ENCODE measurements at regions not wholly inside any gene's neighbourhood (a gene's known extent, or its start where the extent isn't known, plus 50 kb on each side); places are given as distances from the start of the nearest gene placed in this dataset.
"Not testable (repeated sequence)": the region's sequence is repeated elsewhere in the genome, so short reads cannot be mapped to it uniquely, and the experiment has no call there.

DNA sequence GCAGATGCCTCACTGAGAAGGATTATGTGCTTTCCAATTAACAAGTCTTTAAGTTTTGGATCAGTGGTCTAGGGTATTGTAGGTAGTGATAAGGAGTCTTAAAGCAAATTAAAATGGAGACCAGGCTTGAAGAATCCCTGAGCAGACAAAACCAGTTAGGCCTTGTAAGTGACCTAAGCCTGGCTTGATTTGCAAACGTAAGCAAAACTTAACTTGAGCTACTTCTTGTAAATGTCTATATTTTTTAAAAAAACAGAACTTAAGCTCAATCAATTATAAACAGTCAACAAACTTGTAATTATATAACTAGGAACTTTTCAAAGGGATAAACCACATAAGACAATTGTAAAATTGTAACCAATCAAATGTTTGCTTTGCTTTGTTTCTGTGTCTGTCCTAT lies 72.7 kb upstream of the NALF2 start:
- Mint-ChIP-seq H3K4me3 (no peak overlapping the region), H3K27me3 (peaks cover 8% of the 10 kb centered on the region), H3K36me3 (no peaks in the 10 kb centered on the region), H3K4me1 (no peaks in the 10 kb centered on the region), H3K27ac (no peak overlapping the region), H3K9me3 (no peaks in the 10 kb centered on the region)
- no peak for ATAC-seq (ENCODE audit: low read depth)
- DNase-seq (ENCODE audit: low spot score in 2 of 2): no peak

DNA sequence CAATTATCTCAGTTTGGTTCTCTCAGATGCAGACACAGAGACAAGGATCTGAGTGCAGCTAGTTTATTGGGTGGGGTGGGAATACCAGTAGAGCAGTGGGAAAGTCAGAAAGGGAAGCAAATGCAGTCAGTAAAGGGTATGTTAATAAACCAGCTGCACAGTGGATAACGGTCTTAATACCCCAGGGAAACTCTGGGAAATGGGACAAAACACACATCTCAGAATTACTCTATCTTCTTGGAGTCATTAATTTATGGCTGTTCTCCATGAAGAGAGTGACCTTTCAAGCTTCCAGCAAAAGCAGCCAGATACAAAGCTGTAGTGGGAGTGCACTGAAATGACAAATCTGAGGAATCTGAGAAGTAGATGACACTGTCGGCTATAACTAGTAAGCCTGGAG lies 73.3 kb upstream of the NALF2 start:
- no peak overlapping the region for H3K27ac Mint-ChIP-seq
- H3K9me3 Mint-ChIP-seq: no peaks in the 10 kb centered on the region
- peaks cover 8% of the 10 kb centered on the region for H3K27me3 Mint-ChIP-seq
- H3K4me1 Mint-ChIP-seq: no peaks in the 10 kb centered on the region
- no peak overlapping the region for H3K4me3 Mint-ChIP-seq
- no peaks in the 10 kb centered on the region for H3K36me3 Mint-ChIP-seq
- DNase-seq (ENCODE audit: low spot score in 2 of 2) (no peak), ATAC-seq (ENCODE audit: low read depth) (no peak)

DNA sequence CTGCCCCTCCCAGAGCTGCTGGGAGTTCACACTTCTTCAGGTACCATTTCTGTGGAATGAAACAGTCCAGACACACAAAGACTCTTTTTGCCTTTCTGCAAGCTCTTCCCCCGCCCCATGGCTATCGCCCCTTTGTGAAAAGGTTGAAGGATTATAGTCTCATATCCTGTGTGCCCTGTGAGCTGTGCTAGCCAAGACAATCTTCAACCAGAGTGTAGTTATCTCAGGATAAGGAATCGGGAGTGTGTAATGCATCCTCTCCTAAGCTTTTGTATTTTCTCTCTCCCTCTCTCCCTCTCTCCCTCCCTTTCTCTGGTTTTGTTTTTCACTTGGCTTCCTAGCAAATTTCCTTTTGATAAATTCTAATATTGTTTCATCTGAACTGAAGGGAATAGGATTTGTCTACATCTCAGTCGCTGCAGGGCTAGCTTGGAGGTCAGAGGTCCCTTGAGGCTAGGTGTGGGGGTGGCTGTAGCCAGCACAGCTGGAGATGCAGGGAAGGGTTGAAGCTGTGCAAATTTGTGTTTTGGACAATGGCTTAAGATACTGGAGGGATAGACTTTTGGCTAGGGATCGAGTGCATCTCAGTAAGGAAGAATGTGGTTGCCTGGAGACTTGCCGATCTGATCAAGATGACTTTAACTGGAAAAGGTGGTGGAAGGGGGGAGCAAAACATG lies 74.6 kb upstream of the NALF2 start:
- DNase-seq (ENCODE audit: low spot score in 2 of 2) (no peak), ATAC-seq (ENCODE audit: low read depth) (no peak)
- Mint-ChIP-seq H3K36me3 (no peaks in the 10 kb centered on the region), H3K4me3 (no peak overlapping the region), H3K9me3 (no peaks in the 10 kb centered on the region), H3K27ac (no peak overlapping the region), H3K4me1 (no peaks in the 10 kb centered on the region), H3K27me3 (peaks cover 10% of the 10 kb centered on the region)

DNA sequence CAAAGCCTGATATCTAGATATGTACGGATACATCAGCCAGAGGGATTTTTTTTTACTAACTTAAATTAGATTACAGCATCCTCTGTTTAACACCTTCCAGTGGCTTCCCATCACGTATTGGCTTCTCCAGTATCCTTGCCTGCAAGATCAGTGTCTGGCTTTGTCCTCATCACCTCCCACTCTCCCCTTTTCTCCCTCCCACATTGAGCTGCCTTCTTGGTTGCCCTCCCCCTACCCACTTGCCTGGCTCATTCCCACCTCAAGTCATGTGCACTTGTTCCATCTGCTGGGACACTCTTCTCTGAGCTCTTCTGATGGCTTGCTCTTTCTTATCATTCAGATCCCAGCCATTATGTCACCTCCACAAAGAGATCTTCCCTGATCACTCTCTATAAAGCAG lies 75.9 kb upstream of the NALF2 start:
- no peaks in the 10 kb centered on the region for H3K36me3 Mint-ChIP-seq
- H3K4me3 Mint-ChIP-seq: no peak overlapping the region
- DNase-seq (ENCODE audit: low spot score in 2 of 2): no peak
- H3K4me1 Mint-ChIP-seq: no peaks in the 10 kb centered on the region
- no peak for ATAC-seq (ENCODE audit: low read depth)
- no peak overlapping the region for H3K27ac Mint-ChIP-seq
- peaks cover 10% of the 10 kb centered on the region for H3K27me3 Mint-ChIP-seq
- H3K9me3 Mint-ChIP-seq: peaks cover 1% of the 10 kb centered on the region

DNA sequence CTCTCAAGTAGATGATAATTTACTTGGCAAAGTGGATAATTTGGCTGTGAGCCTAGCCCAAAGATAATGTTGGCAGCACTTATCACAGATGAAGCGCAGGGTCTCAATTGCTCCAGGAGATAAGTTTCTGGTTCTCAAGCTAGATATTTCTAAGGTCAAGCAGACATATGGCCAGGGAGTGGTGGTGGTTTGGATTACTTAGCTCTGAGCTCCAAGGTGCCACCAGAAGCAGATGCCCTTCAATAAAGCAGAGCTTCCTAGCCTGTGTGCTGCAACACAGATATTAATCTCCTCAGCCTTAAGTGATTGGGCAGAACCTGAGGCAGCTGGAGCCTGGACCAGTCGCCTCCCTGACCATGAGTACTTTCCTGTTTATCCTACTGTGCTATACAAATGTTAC lies 79.2 kb upstream of the NALF2 start:
- H3K27me3 Mint-ChIP-seq: peaks cover 10% of the 10 kb centered on the region
- DNase-seq (ENCODE audit: low spot score in 2 of 2): no peak
- no peak overlapping the region for H3K27ac Mint-ChIP-seq
- H3K36me3 Mint-ChIP-seq: no peaks in the 10 kb centered on the region
- no peaks in the 10 kb centered on the region for H3K4me1 Mint-ChIP-seq
- H3K9me3 Mint-ChIP-seq: peaks cover 1% of the 10 kb centered on the region
- no peak for ATAC-seq (ENCODE audit: low read depth)
- no peak overlapping the region for H3K4me3 Mint-ChIP-seq

DNA sequence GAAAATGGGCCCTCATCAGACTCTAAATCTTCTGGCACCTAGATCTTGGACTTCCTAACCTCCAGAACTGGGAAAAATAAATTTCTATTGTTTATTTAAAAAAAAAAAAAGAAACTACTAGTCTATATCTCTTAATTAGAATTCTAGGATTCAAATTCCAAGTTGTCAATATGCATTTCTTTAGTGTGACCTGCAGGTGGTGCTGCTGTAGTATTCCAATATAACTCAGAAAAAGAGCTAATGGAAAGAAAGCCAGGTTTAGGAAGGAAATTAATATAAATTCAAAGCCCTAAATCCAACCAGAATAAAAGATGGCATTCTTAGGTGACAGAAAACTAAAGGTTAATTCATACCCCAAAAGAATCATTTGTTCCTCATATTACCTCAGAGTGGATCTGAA lies 80.0 kb upstream of the NALF2 start:
- H3K36me3 Mint-ChIP-seq: no peaks in the 10 kb centered on the region
- peaks cover 1% of the 10 kb centered on the region for H3K9me3 Mint-ChIP-seq
- H3K4me1 Mint-ChIP-seq: no peaks in the 10 kb centered on the region
- no peak for DNase-seq (ENCODE audit: low spot score in 2 of 2)
- H3K4me3 Mint-ChIP-seq: no peak overlapping the region
- H3K27me3 Mint-ChIP-seq: peaks cover 10% of the 10 kb centered on the region
- ATAC-seq (ENCODE audit: low read depth): no peak
- H3K27ac Mint-ChIP-seq: no peak overlapping the region

DNA sequence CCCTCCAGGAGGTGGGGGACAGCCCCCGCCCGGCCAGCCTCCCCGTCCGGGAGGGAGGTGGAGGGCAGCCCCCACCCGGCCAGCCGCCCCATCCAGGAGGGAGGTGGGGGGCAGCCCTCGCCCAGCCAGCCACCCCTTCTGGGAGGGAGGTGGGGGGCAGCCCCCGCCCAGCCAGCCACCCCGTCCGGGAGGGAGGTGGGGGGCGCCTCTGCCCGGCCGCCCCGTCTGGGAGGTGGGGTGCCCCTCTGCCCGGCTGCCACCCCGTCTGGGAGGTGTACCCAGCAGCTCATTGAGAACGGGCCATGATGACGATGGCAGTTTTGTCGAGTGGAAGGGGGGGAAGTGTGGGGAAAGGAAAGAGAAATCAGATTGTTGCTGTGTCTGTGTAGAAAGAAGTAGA lies 81.9 kb upstream of the NALF2 start:
- H3K27ac Mint-ChIP-seq; H3K4me3 Mint-ChIP-seq; H3K36me3 Mint-ChIP-seq; H3K27me3 Mint-ChIP-seq; H3K4me1 Mint-ChIP-seq; H3K9me3 Mint-ChIP-seq; ATAC-seq (ENCODE audit: low read depth); DNase-seq (ENCODE audit: low spot score in 2 of 2): not testable (repeated sequence)

DNA sequence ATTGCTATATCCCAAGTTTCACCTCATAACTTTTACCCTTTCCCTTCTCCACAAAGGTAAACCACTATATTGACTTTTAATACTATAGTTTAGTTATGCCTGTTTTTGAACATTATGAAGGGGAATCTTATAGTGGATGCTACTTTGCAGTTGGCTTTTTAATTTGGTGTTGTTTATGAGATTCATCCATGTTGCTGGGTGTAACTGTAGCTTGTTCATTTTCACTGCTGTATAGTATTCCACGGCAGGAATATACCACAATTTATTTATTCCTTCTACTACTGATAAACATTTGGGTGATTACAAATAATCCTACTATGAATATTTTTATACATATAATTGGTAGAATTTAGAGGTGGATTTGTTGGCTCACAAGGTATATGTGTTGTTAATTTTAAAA lies 88.4 kb upstream of the NALF2 start:
- no peaks in the 10 kb centered on the region for H3K27me3 Mint-ChIP-seq
- H3K36me3 Mint-ChIP-seq: peaks cover 3% of the 10 kb centered on the region
- no peaks in the 10 kb centered on the region for H3K4me1 Mint-ChIP-seq
- H3K27ac Mint-ChIP-seq: no peak overlapping the region
- H3K4me3 Mint-ChIP-seq: no peak overlapping the region
- no peak for DNase-seq (ENCODE audit: low spot score in 2 of 2)
- no peak for ATAC-seq (ENCODE audit: low read depth)
- peaks cover 5% of the 10 kb centered on the region for H3K9me3 Mint-ChIP-seq

DNA sequence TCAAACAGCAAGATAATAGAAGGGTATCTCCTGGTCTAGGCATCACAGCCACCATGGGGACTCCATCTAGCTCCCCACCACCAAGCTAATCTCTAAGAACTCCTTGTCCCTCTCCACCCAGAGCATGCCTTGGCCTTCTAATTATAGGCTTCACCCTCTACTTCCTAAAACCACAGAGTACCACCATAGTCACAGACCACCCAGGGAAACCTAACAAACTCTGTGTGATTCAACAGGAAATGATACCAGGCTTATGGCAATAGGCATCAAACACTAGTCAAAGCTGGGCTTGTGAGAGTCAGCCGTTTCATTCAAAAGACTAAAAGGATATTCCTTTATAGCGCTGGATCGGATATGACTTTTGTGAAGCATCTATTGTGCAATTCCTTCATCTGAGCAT lies 91.5 kb upstream of the NALF2 start:
- Mint-ChIP-seq H3K36me3 (peaks cover 3% of the 10 kb centered on the region), H3K4me1 (no peaks in the 10 kb centered on the region), H3K27ac (no peak overlapping the region), H3K27me3 (no peaks in the 10 kb centered on the region), H3K4me3 (no peak overlapping the region), H3K9me3 (peaks cover 3% of the 10 kb centered on the region)
- no peak for ATAC-seq (ENCODE audit: low read depth)
- no peak for DNase-seq (ENCODE audit: low spot score in 2 of 2)

DNA sequence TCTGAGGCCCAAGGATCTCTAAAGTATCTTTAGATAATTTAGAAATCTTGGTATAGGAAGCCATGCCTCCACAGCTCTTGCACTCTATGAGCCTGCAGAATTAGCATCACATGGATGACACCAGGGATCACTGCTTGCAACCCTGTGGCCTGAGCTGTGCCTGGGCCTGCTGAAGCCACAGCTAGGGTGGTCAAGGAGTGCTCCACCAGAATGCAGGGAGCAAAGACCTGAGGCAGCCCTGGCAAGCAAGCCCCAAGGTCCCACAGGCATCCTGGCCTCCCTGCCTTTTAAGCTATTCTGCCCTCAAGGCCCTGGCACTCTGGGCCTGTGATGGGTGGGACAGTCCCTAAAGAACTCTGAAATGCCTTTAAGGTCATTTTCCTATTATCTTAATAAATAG lies 105.2 kb upstream of the NALF2 start:
- Mint-ChIP-seq H3K27me3 (peaks cover 2% of the 10 kb centered on the region), H3K27ac (no peak overlapping the region), H3K36me3 (no peaks in the 10 kb centered on the region), H3K4me3 (no peak overlapping the region), H3K9me3 (no peaks in the 10 kb centered on the region), H3K4me1 (no peaks in the 10 kb centered on the region)
- DNase-seq (ENCODE audit: low spot score in 2 of 2) (no peak), ATAC-seq (ENCODE audit: low read depth) (no peak)

DNA sequence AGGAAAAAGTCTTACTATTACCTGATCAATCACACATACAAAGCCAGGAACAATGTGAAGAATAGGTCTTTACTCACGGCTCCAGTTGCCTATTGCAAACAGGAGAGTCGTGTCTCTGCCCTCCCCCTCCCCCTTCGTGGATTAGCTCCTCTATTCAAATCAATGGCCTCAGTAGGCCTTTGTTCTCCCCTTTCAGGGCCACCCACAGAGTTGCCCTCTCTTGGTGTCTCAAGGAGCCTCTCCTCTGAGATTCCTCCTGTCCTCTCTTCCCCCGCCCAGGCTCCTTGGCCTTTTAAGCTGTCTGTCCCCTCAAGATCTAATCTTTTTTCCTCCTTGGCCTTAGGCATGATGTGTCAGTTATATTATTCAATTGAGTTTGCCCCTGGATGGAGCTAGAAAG lies 107.2 kb upstream of the NALF2 start:
- DNase-seq (ENCODE audit: low spot score in 2 of 2) (no peak), ATAC-seq (ENCODE audit: low read depth) (no peak)
- Mint-ChIP-seq H3K27me3 (peaks cover 2% of the 10 kb centered on the region), H3K27ac (no peak overlapping the region), H3K4me1 (no peaks in the 10 kb centered on the region), H3K36me3 (no peaks in the 10 kb centered on the region), H3K9me3 (no peaks in the 10 kb centered on the region), H3K4me3 (no peak overlapping the region)

DNA sequence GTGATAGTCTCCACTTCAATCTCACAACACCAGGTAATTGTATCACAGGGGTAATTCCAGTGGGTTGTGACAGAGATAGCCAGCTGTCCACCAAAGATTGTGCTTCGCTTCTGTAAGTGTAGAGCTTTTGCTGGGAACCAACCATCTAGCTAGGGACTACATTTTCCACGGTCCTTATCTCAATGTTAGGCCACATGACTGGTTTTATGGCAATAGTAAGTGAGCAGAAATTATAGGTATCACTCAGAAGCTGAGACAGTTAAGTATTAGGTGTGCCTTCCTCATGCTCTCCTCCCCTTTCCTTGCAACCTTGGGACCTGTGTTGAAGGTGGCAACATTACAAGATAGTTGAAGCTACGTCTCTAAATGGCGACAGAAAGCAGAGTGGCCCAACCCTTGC lies 108.8 kb upstream of the NALF2 start:
- Mint-ChIP-seq H3K4me3 (no peak overlapping the region), H3K27me3 (peaks cover 4% of the 10 kb centered on the region), H3K4me1 (no peaks in the 10 kb centered on the region), H3K27ac (no peak overlapping the region), H3K36me3 (no peaks in the 10 kb centered on the region), H3K9me3 (no peaks in the 10 kb centered on the region)
- ATAC-seq (ENCODE audit: low read depth): no peak
- no peak for DNase-seq (ENCODE audit: low spot score in 2 of 2)

DNA sequence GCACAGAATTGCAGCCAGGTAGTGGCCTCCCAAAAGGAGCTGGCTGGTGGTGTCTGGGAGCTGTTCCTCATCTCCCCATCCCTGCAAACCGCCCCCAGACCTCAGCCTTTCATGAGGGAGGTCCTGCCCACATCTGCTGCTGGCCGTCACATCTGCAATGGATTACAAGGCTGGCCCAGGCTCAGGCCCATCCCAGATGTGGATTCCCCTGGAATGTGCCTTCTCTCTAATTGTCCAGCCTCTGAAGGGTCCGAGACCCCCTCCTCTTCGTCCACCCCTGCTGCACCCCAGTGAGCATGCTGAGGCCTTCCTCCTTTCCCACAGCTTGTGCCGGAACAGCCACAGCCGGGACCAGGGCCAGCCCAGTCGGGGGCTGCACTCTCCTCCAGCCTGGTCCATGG lies 115.0 kb upstream of the NALF2 start:
- Mint-ChIP-seq H3K9me3 (no peaks in the 10 kb centered on the region), H3K27me3 (peaks cover 5% of the 10 kb centered on the region), H3K4me1 (no peaks in the 10 kb centered on the region), H3K27ac (no peak overlapping the region), H3K36me3 (no peaks in the 10 kb centered on the region), H3K4me3 (no peak overlapping the region)
- DNase-seq (ENCODE audit: low spot score in 2 of 2) (no peak), ATAC-seq (ENCODE audit: low read depth) (no peak)

DNA sequence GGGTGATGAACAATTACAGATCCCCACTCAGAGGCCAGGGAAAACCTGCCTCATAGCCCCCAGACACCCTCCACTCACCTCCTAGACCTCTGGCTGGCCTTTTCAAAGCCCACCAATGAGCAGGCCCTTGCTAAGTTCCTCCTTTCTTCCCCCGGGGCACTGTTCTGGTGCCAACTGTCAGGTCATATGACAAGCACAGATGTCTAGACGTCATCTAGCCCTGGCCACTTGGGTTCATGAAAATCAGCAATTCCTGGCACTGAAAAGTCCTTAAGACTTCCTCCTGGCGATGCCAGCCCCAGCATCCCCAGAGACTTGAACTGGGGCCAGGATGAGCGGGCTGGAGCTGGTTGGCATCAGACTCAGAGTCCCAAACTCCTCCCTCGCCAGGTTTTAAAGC lies 115.6 kb upstream of the NALF2 start:
- H3K36me3 Mint-ChIP-seq: no peaks in the 10 kb centered on the region
- peaks cover 5% of the 10 kb centered on the region for H3K27me3 Mint-ChIP-seq
- DNase-seq (ENCODE audit: low spot score in 2 of 2) (no peak), ATAC-seq (ENCODE audit: low read depth) (no peak)
- H3K4me1 Mint-ChIP-seq: no peaks in the 10 kb centered on the region
- H3K27ac Mint-ChIP-seq: no peak overlapping the region
- no peaks in the 10 kb centered on the region for H3K9me3 Mint-ChIP-seq
- H3K4me3 Mint-ChIP-seq: no peak overlapping the region

DNA sequence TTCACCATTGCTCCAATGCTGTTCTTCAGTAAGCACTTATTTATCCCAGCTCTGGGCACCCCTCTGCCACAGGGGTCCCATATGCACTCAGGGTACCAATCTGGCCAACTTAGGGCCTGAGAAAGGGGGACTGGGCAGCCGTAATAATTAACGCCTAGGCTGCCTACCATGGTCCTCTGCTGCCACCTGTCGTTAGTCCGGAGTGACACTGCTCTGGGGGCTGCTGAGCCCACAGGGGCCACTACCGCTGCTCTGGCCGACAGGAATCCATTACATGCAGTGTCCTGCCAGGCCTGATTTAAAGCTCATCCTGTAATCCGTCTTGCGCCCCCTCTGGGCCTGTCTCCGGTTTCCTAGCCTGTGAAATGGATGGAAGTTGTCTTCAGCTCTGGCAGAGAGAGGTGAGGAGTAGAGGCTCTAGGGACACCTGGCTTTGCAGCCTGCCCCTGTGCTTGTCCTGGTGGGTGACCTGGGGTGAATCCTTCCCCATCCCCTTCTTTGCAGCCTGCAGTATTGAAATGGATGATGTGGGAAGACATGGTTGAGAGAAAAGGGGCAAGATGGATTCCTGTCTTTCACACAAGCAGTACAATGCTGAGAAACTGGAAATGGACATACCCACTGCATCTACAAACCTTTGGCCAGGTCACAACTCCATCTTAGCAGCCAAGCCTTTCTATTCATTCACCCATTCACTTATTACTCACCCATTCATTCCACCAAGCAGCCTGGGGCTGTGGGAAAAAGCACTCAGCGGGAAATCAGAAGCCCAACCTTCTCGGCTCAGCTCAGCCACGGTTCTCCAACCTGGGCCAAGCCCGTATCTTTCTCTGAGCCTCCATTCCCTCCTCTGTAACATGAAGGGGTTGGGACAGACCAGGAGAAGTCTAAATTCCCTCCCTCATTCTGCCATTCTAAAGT lies 116.3 kb upstream of the NALF2 start:
- Mint-ChIP-seq H3K9me3 (no peaks in the 10 kb centered on the region), H3K27me3 (peaks cover 5% of the 10 kb centered on the region), H3K36me3 (no peaks in the 10 kb centered on the region), H3K4me1 (no peaks in the 10 kb centered on the region), H3K27ac (no peak overlapping the region), H3K4me3 (no peak overlapping the region)
- ATAC-seq (ENCODE audit: low read depth) (no peak), DNase-seq (ENCODE audit: low spot score in 2 of 2) (peak in 1 of 2 donors; percentile 32)

Measured in memory B cell (primary cell).